Endothelial cell of umbilical vein (primary cell): ENCODE measurements at regions not wholly inside any gene's neighbourhood (a gene's known extent, or its start where the extent isn't known, plus 50 kb on each side); places are given as distances from the start of the nearest gene placed in this dataset.

Source experiments
- BruUV-seq: library from RNA; stranded (reverse); fragments of 400-500 nt; replicated peaks from 2 replicates; lab custom pipeline; 2021; lab: Mats Ljungman, UMichigan
- CTCF ChIA-PET: fragments of 300-600, 350-600 bp; sonication (Branson Sonifier 250); formaldehyde crosslinking; loops from one replicate; lab custom pipeline; 2021; ENCODE audit warnings: antibody characterized with exemption, inconsistent platforms; lab: Charles Lee
- POLR2A ChIA-PET: fragments of 300-600, 350-600 bp; sonication (Branson Sonifier 250); formaldehyde crosslinking; loops from one replicate; lab custom pipeline; 2021; ENCODE audit warnings: antibody characterized with exemption, inconsistent platforms; lab: Charles Lee
- DNase-seq: peaks from one replicate; pipeline ENCODE4 v3.0.0-alpha.2; 2011; ENCODE audit warnings: low read depth, low spot score
- FAIRE-seq: peaks from 2 replicates; lab custom pipeline; 2011; peaks lifted over from hg19 to GRCh38; lab: Jason Lieb, UNC
- H2AFZ ChIP-seq: 2 replicates; pipeline ENCODE4 v1.6.0; 2012; ENCODE audit warnings: low read depth, low read length, control low read depth, inconsistent platforms
- H3K27ac ChIP-seq: 2 replicates; pipeline ENCODE4 v1.5.1; 2011; ENCODE audit warnings: low read depth, mild to moderate bottlenecking, control low read depth, low read length, moderate library complexity; ENCODE audit not compliant: insufficient read depth
- H3K27me3 ChIP-seq, 2 experiments: 2 replicates each; pipeline versions ENCODE4 v1.6.0 to v1.6.1; 2011; ENCODE audit warnings: low read length in 2 of 2, mixed read lengths in 1 of 2; ENCODE audit not compliant: control insufficient read depth in 2 of 2, insufficient read depth in 2 of 2
- H3K36me3 ChIP-seq, 2 experiments: 2 replicates in 1 of 2; 3 replicates in 1 of 2; pipeline ENCODE4 v1.5.1; 2011; ENCODE audit warnings: low read length in 2 of 2, mild to moderate bottlenecking in 1 of 2, moderate library complexity in 1 of 2; ENCODE audit not compliant: control insufficient read depth in 2 of 2, insufficient read depth in 2 of 2; ENCODE audit errors: extremely low read depth in 1 of 2
- H3K4me1 ChIP-seq: 3 replicates; pipeline ENCODE4 v1.5.1; 2011; ENCODE audit warnings: mild to moderate bottlenecking, low read length; ENCODE audit not compliant: control insufficient read depth, insufficient read depth; ENCODE audit errors: extremely low read depth
- H3K4me2 ChIP-seq: 2 replicates; pipeline ENCODE4 v1.6.1; 2011; ENCODE audit warnings: low read length, control low read depth, mixed read lengths; ENCODE audit not compliant: insufficient read depth
- H3K4me3 ChIP-seq, 3 experiments: fragments of 200-600 bp in 1 of 3; sonication (generic), shearing (Covaris generic) in 1 of 3; replicated peaks in 1 of 3; 2 replicates each; pipeline ENCODE4 v1.5.1; 2011 to 2016; ENCODE audit warnings: control low read depth in 3 of 3, low read length in 3 of 3, mild to moderate bottlenecking in 2 of 3, inconsistent platforms in 1 of 3, low read depth in 1 of 3, moderate library complexity in 1 of 3; ENCODE audit not compliant: insufficient read depth in 1 of 3
- H3K79me2 ChIP-seq: 2 replicates; pipeline ENCODE4 v1.6.0; 2012; ENCODE audit warnings: low read length, inconsistent platforms; ENCODE audit not compliant: control insufficient read depth, insufficient read depth
- H3K9ac ChIP-seq: replicated peaks from 2 replicates; pipeline ENCODE3; 2011; ENCODE audit warnings: low read length, control low read depth; ENCODE audit not compliant: insufficient read depth; ENCODE audit errors: extremely low read depth
- H3K9me1 ChIP-seq: replicated peaks from 3 replicates; pipeline ENCODE4 v1.6.0; 2011; ENCODE audit warnings: mild to moderate bottlenecking, low read length; ENCODE audit not compliant: control insufficient read depth, insufficient read depth; ENCODE audit errors: extremely low read depth
- H3K9me3 ChIP-seq: replicated peaks from 2 replicates; pipeline ENCODE4 v1.5.1; 2012; ENCODE audit warnings: low read length, inconsistent platforms; ENCODE audit not compliant: control insufficient read depth, insufficient read depth
- H4K20me1 ChIP-seq: replicated peaks from 2 replicates; pipeline ENCODE3; 2011; ENCODE audit warnings: mild to moderate bottlenecking, low read length; ENCODE audit not compliant: control insufficient read depth, insufficient read depth; ENCODE audit errors: extremely low read depth
- CTCF ChIP-seq, 2 donors: IDR thresholded peaks; 1 replicate in 1 of 2; 2 replicates in 1 of 2; pipeline ENCODE4 v1.5.1; 2011; ENCODE audit warnings: low read length in 2 of 2, mild to moderate bottlenecking in 2 of 2, moderate library complexity in 2 of 2, control low read depth in 1 of 2, inconsistent platforms in 1 of 2, low read depth in 1 of 2; ENCODE audit not compliant: insufficient read depth in 1 of 2; ENCODE audit errors: extremely low read depth in 1 of 2
- EZH2 ChIP-seq: IDR thresholded peaks from 2 replicates; pipeline ENCODE4 v1.6.1; 2012; ENCODE audit warnings: borderline replicate concordance, low read depth, mild to moderate bottlenecking, moderate library complexity, low read length, inconsistent platforms; ENCODE audit not compliant: severe bottlenecking
- FOS ChIP-seq: IDR thresholded peaks from 2 replicates; pipeline ENCODE4 v1.6.1; 2011; ENCODE audit warnings: mild to moderate bottlenecking, low read length, moderate library complexity, borderline replicate concordance; ENCODE audit not compliant: insufficient read depth
- GATA2 ChIP-seq: IDR thresholded peaks from 2 replicates; pipeline ENCODE4 v1.7.0; 2011; ENCODE audit warnings: low read depth, mild to moderate bottlenecking, moderate library complexity, mixed read lengths, low read length; ENCODE audit not compliant: insufficient read length, insufficient read depth
- JUN ChIP-seq: IDR thresholded peaks from 2 replicates; pipeline ENCODE4 v1.6.1; 2011; ENCODE audit warnings: borderline replicate concordance, low read depth; ENCODE audit not compliant: insufficient read length, insufficient read depth
- MAX ChIP-seq: IDR thresholded peaks from 2 replicates; pipeline ENCODE4 v1.6.1; 2011; ENCODE audit not compliant: insufficient read depth, insufficient read length
- MYC ChIP-seq: IDR thresholded peaks from one replicate; pipeline ENCODE4 v1.6.1; 2011; ENCODE audit warnings: mild to moderate bottlenecking, low read depth, low read length
- POLR2A ChIP-seq: IDR thresholded peaks from 2 replicates; pipeline ENCODE4 v1.6.1; 2012; ENCODE audit warnings: low read depth, mild to moderate bottlenecking, control low read depth, low read length
- POLR2AphosphoS5 ChIP-seq: IDR thresholded peaks from 2 replicates; pipeline ENCODE4 v1.6.1; 2012; ENCODE audit warnings: low read depth, mild to moderate bottlenecking, control low read depth, low read length, moderate library complexity; ENCODE audit not compliant: insufficient read depth
- dilution Hi-C: fragments of 300-500 bp; cut with MboI; formaldehyde crosslinking; loops from one replicate; pipeline ENCODE4 v1.15.0; 2019; ENCODE audit warnings: low sequenced_read_pairs; ENCODE audit not compliant: extremely low pct_ligation_motif_present
- intact Hi-C: fragments of 100-400 bp; cut with micrococcal nuclease; formaldehyde crosslinking; loops from one replicate; pipeline ENCODE4 v1.10.0; 2022

- Histone ChIP-seq H3K79me2 (no peaks in the 10 kb centered on the region), H3K9me3 (no peaks in the 10 kb centered on the region), H3K36me3 (no peaks in the 10 kb centered on the region), H3K9me1 (no peaks in the 10 kb centered on the region), H3K4me3 (no peak overlapping the region), H3K4me2 (no peak overlapping the region), H4K20me1 (no peaks in the 10 kb centered on the region), H3K27ac (no peak overlapping the region), H2AFZ (no peak overlapping the region), H3K27me3 (no peaks in the 10 kb centered on the region), H3K9ac (no peak overlapping the region), H3K4me1 (no peaks in the 10 kb centered on the region)
- dilution Hi-C loops, result no loop called here
- no peak for FAIRE-seq
- ChIA-PET POLR2A (no interaction called here), CTCF (no interaction called here)
- intact Hi-C loops, result no loop called here
- BruUV-seq, result no TSS peak
- DNase-seq, result no peak
- TF ChIP-seq MAX, result no peak
- TF ChIP-seq CTCF (IDR thresholded peaks at IDR 0.05; ENCODE audit: extremely low read depth in 1 of 2, insufficient read depth in 1 of 2, low read depth in 1 of 2, low read length in 2 of 2), result no peak
- no peak for TF ChIP-seq FOS
- TF ChIP-seq GATA2, result no peak
- TF ChIP-seq POLR2AphosphoS5, result no peak
- TF ChIP-seq JUN, result no peak
- no peak for TF ChIP-seq MYC
- TF ChIP-seq EZH2, result no peak
- TF ChIP-seq POLR2A, result no peak
These were observed 120.2 kb upstream of the STARD3NL start for GRCh38 chr7:38057829-38058228.
